SK-MEL-5 (cell line): ENCODE measurements at regions not wholly inside any gene's neighbourhood (a gene's known extent, or its start where the extent isn't known, plus 50 kb on each side); places are given as distances from the start of the nearest gene placed in this dataset.

Source experiments
- DNase-seq: peaks from one replicate; pipeline ENCODE4 v3.0.0-alpha.2; 2016; ENCODE audit warnings: low read depth, low spot score
- in situ Hi-C: cut with HindIII; loops from 2 replicates; pipeline ENCODE4 v1.10.0; 2016; ENCODE audit warnings: low sequenced_read_pairs, high pct_unique_total_duplicates, low pct_unique_long_range_greater_than_20kb

DNA sequence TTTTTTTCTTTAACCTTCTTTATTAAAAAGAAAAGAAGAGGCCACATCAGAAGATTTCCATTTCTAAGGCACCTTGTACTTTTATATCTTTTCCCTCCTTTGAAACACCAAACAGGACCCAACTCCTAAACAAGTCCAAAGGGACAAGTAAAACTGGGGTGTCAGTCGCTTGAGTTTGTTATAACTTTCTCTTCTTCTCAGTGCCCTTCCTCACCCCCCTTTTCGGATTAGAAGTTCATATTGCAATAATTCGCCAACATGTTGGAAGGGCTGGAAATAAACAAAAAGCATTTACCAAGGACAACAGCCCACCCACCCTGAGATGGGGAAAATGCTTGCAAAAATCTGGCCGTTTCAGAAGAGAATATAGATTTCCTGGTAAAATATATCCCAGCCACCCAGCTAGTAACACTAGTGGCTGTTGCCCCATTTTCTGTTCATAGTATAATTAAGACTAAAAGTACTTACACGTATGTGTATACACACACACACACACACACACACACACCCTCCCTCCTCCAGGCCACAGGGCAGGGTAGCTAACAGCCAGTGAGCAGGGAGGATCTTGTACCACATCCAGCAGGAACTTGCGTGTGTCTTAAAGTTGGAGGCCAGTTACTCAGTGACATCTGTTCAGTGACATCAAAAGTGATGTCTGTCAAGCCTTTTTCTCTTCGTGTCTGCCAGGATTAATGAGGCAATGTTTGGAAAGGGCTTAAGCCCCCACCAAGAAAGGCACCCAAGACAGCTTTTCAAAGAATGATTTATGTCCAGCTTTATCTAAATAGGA lies 149.1 kb upstream of the KLF4 start:
- in situ Hi-C loops, result no loop called here
- peak; percentile 56 for DNase-seq

DNA sequence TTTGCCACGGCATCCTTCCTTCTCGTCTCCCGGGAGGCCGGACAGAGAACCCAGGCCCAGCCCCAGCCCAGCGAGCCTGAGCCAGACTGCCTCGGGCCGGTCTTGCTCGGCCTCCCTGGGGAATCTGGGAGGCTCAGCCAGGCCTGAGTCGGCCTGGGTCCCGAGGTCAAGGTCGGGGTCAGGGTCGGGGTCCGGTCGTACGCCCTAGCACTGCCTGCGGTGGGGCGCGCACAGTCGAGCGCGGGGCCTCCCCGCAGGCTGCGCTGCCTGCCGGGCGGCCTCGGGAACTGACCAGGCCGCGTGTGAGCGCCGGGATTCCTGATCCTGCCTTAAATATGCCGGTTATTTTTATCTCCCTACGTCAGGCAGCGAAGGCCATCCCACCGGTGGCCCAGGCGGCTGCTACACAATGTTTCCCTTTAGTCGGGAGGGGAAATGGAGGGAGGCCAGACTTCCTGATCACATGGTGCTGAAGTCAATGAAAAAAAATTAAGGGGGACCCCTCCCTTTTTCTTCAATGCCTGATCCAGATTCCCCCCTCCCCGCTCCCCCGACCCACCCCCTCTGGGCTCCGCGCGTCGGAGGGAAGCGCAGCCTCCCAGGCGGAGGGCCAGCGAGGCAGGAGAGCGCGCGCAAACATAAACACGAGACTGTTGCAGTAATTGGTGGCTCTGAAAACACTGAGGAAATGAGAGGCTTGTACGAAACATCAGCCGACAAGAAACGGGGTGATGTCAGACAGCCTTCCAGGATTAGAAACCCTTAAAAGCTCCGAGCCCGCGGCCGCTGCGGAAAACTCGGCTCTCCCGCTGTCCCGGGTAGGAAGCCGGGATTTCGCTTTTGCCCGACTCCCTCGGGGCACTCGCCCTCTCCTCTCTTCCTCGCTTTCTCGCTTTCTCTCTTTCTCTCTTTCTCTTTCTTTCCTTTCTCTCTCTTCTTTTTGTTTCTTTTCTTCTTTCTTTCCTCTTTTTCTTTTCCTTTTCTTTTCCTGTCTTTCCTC lies 148.2 kb upstream of the KLF4 start:
- DNase-seq, result peak; percentile 97
- in situ Hi-C loops, result no loop called here

DNA sequence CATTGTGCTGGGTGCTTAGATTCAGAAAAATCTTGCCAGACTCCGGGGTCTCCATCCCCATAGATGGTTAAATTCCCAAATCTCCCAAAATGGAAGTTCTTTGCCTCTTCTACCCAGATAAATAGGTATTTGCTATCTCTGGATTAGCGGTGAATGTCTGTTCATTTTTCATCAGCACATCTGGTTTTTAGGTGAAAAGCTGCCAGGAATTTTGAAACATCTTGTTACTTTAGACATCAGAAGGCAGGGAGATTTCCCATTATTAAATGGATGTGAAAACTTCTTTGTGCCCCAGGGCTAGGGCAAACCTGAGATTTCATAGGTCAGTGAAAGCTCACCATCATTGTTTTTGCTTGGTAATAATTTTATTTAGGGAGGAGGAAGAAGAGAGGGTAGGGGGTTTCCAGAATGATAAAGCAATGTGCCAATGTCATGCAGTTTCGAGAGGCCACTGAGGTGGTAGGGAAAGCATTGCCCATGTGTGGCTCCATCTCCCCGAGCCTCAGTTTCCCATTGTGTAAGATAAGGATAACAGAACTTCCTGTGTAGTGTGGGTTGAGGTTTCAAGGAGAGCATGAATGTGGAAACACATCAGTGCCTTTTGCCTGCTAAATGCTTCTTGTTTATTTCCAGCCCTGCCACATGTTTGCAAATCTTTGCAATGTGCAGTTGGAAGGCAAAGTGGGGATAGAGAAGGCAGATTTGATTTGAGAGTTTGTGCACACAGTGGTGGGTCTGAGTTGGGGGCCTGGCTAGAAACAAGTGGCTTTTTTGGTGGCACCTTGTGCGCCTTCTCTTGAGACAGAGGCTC lies 147.2 kb upstream of the KLF4 start:
- DNase-seq, result peak; percentile 11
- in situ Hi-C loops, result no loop called here

DNA sequence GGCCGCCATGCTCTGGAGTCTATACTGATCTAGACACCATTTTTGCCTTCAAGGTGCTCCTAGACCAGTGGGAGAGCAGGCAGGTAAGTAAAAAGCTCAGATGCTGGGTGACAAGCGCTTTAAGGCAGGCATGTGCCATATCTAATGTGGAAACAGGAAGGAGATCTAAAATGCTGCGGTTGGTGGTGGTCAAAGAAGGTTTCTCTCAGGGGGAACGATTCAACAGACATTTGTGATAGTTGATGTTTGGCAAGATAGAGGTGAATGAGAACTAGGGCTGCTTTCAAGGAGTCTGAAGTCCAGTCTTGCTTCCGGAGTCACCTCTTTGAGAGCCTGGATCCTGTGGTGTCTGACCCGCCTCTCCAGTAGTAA lies 146.2 kb upstream of the KLF4 start:
- in situ Hi-C loops, result no loop called here
- no peak for DNase-seq

DNA sequence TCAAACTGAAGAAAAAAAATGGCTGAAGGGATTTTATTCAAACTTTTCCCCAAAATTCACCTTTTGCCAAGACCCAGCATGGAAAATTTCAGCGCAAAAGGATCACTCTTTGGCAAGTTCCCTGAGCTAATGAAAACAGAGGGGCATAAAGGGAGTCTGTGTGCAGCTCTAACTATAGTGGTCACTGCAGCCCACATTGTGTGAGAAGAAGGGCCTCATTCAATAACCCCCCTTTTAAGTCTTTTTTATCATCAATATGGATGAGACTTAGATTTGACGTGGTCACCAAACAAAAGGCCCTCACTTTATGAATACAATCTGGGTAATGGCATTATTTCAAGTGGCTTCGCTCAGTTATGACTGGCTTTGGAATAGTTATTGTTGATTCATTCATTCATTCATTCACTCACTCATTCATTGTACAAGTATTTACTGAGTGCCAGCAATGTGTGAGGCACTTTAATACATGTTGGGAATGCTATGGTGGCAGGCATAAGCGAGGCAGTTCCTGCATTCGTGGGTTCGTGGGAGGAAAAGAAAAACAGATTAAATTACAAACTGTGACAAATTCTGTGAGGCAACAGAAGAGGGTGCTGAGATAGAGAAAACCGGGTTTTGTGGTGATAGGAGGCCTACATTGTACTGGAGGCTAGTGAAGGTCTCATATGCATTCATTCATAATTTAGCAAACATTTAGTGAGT lies 145.7 kb upstream of the KLF4 start:
- in situ Hi-C loops, result no loop called here
- peak; percentile 90 for DNase-seq

DNA sequence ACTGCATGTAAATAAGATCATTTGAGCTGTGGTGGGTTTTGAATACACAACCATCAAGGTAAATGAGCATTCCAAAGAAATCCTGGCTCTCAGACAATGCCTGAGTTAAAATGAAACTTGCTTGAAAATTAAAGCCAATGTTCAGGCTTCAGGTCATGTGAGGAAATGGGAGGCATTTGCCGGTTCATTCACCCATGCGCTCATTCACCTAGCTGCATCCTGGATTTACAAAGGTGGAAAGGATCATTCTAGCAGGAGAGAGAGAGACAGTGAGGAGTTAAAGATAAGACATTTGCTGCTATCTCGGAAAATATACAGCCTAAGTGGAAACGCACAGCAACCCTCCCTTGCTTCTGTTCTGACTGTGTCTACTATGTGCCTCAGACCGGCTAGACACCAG lies 143.8 kb upstream of the KLF4 start:
- DNase-seq, result no peak
- in situ Hi-C loops, result no loop called here

DNA sequence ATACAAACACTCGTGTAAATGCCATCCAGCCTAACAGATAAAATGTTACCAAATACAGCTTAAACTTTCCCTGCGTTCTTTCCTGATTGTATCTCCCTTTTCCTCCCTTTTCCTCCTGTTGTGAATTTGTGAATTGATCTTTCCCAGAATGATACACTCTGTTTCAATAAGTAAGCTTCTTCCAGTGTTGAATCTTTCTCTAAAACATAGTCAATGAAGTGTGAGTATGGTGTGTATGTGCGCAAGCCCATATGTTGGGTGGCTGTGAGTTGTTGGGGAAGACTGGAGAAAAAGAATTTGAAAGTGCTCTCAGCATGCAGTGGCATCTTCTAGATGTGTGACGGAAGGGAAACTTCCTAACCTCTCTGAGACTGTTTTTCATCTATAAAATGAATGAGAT lies 143.1 kb upstream of the KLF4 start:
- no peak for DNase-seq
- in situ Hi-C loops, result no loop called here

DNA sequence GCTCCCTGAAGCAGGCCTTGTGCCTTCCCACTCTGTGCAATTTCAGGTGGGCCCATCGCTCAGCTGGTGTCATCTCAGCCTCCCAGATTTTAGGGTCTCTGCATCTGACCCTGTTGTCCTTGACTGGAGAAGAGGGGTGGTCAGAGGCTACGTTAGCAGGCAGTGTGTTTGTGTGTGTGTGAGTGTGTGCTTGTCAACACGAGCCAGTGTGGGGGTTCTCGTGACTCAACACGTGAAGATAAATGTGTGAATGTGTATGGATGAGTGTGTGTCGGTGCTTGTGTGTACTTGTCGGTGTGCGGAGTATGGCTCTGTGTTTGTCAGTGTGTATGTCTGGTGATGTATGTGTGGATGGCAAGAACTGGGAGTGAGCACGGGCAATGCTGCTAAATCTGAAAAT lies 142.6 kb upstream of the KLF4 start:
- in situ Hi-C loops, result no loop called here
- no peak for DNase-seq

DNA sequence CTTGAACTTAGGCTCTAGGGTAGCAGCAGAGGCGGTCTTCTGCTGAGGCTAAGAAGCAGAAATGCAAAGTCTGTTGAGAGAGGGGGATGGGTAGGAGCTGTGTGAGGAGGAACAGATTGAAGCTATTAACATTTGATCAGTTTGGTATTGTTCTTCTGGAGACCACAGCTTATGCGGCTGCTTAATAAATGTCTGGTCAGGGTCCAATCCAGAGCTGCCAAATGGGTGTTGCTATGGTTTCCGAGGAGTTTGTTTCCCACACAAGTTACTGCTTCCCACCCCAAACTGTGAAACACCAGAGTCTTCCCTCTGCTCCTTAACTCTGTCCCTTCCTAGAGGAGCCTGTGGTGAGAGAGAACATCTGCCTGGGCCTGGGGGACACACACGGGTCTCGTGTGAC lies 142.2 kb upstream of the KLF4 start:
- DNase-seq, result no peak
- in situ Hi-C loops, result no loop called here

DNA sequence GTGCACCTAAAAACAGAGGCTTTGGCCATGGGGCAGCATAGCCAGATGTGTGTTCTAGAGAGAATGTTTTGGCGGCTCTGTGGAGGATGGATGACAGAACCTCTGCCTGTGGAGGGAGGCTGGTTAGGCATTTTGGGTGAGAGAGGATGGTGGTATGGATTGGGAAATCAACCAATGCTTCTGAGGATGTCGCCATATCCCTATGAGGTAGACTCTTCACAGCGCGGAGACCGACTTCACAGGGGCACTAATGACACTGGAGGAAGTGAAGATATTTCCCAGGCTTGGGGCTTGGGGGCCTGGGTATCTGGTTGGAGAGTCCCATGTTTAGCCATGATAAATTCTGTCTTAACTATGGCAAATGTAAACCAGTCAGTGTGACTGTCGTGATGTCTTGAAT lies 140.6 kb upstream of the KLF4 start:
- in situ Hi-C loops, result no loop called here
- no peak for DNase-seq

DNA sequence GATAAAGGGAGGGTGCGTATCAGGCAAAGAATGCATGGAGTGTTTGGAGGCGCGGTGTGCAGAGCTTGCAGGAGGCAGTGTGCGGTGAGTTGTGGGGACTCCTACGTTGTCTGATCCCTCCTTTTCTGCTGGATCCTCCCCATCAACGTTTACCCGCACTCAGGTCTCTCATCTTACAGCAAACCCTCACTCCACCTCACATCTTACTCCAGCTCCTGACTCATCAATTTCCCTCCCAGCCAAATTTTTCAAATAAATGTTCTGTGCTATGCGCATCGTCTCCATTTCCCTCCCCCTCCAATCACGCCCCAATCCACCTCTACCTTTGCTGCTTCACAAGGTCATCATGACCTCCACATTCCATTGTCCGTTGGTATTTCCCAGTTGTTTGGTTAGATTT lies 138.9 kb upstream of the KLF4 start:
- in situ Hi-C loops, result no loop called here
- no peak for DNase-seq

DNA sequence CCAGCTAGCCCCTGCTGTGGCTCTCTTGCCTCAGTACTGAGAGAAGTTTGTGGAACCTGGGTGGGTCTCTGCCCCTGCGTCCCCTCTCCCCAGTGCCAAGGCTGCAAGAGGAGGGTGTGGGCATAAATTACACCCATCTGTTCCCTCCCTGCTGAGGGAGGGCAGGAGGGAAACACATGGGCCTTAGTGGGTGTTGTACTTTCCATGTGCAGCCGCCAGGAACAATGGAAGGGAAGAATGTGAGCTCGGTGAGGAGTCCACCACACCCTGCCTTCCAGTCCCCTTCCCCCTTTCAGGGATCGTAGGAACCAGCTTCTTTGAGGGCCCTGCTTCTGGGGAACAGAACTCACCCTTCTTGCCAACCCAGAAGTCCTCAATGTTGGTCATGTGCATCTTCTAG lies 138.2 kb upstream of the KLF4 start:
- in situ Hi-C loops, result no loop called here
- no peak for DNase-seq

DNA sequence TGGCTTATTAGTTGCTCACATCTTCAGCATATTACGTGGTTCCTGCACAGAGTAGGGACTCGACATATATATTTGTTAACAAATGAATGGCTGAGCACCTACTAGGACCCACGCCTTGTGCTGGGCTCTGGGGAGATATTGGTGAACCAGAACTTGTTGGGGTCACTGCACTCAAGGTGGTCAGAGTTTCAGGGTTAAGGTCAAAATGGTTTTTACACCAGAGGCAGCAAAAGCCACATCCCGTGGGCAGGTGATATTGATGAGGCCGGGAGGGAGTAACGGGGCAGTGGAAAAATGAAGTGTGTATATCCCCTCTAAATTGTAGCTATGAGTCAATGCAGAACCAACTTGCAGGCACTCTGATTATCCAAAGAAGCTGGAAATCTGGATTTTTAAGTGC lies 136.5 kb upstream of the KLF4 start:
- in situ Hi-C loops, result no loop called here
- no peak for DNase-seq

DNA sequence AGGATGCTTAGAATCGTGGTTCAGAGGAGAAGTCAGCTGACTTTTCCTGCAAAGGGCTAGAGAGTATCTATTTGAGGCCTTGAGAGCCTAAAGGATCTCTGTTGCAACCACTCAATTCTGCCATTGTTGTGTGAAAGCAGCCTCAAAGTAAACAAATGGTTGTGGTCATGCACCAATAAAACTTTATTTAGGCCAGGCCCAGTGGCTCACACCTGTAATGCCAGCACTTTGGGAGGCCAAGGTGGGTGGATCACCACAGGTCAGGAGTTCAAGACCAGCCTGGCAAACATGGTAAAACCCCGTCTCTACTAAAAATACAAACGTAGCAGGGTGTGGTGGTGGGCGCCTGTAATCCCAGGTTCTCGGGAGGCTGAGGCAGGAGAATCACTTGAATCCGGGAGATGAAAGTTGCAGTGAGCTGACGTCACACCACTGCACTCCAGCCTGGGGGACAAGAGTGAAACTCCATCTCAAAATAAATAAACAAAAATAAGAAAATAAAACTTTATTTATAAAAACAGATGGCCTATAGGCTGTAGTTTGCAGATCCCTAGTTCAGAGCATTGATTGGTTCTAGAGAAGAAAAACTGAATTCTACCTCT lies 135.9 kb upstream of the KLF4 start:
- no peak for DNase-seq
- in situ Hi-C loops, result no loop called here

DNA sequence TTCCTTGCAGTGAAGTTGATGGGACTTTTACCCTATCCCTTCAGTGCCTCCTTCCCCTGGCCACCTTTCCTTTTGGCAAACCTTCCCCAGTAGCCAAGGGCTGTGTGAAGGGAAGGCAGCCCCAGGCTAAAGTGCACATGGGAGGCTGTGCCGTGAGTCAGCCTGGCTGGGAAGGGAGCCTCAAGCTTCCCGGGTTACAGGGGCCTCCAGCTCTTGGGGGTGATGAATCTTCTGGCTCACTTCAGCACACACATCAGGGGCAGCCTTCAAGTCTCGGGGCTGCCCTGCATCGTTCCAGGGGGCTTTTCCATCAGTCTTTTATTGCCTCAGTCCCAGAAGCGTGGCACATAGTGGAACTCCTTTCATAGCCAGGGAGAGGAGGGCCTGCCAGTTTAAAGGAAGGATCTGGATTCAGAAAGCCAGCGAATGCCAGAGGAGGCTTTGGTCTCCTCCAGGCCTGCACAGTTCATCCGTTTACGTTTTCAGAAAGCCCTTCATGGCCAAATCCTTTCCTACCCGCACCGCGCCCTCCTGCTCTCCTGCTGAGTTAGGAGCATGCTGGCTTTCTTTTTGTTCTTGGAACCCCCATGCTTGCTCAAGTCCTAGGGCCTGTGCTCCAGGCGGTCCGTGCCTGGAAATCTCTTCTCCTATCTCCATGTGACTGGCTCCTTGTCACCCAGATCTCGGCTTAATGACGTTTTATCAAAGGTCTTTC lies 134.8 kb upstream of the KLF4 start:
- in situ Hi-C loops, result no loop called here
- DNase-seq, result no peak

DNA sequence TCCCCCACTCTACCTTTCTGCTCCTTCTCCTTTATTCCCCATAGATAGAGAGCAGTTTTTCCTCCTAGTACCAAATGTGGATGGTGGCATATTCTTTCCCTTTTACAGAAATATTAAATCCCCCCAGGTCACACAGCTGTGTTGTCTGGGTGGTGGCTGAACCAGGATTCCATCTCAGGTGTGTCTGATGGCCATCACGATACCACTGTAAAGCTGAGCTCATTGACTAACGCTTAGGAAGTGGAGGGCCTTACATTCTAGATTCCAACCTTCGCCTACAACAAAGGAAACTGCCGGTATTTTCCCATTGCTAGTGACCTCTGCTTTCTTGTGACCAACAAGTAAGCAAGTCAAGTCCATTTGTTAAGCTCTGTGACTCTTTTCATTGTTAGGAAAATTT lies 131.9 kb upstream of the KLF4 start:
- in situ Hi-C loops, result no loop called here
- no peak for DNase-seq

DNA sequence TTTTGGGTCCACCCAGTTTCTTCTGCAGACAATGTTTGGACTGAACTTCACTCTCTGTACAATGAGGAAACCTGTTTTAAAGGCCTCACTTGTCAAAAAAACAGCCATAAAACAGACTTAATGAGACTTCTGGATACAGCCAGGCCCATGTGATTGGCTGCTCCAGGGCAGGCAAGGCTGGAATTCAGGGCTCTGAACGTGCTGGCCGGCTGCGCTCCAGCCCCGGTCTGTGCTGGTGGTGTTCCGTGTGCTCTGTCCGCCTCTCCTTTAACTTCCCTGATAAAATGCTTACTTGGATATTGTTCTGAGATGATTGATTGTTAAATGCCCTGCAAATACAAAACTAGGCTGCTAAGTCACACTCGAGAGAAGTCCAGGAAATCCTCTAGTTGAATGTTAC lies 131.2 kb upstream of the KLF4 start:
- in situ Hi-C loops, result no loop called here
- DNase-seq, result no peak
